Upper lobe of left lung (tissue), 6 donors: ENCODE measurements at regions not wholly inside any gene's neighbourhood (a gene's known extent, or its start where the extent isn't known, plus 50 kb on each side); places are given as distances from the start of the nearest gene placed in this dataset.

Experiments used
- ATAC-seq, 2 donors: fragments of 200-7000 bp; cut with Tn5 transposase; one replicate each; pipeline ENCODE4 v1.9.1; 2022; ENCODE audit warnings: mild to moderate bottlenecking in 2 of 2, moderate library complexity in 2 of 2; ENCODE audit not compliant: low FRiP score in 2 of 2
- DNase-seq, 2 donors: peaks; one replicate each; pipeline ENCODE4 v3.0.0-alpha.2; 2019 to 2020
- H3K27ac ChIP-seq, 4 donors: fragments of 200-600 bp; sonication (generic); one replicate each; pipeline ENCODE4 v1.5.1; 2016 to 2019
- H3K27me3 ChIP-seq, 4 donors: fragments of 200-600 bp; sonication (generic); one replicate each; pipeline ENCODE4 v1.5.1; 2017 to 2019
- H3K36me3 ChIP-seq, 4 donors: fragments of 200-600 bp; sonication (generic); one replicate each; pipeline ENCODE4 v1.5.1; 2016 to 2019
- H3K4me1 ChIP-seq, 4 donors: fragments of 200-600 bp; sonication (generic); one replicate each; pipeline ENCODE4 v1.5.1; 2018 to 2019
- H3K4me3 ChIP-seq, 4 donors: fragments of 200-600 bp; sonication (generic); one replicate each; pipeline ENCODE4 v1.5.1; 2017 to 2019; ENCODE audit warnings: mild to moderate bottlenecking in 2 of 4, moderate library complexity in 1 of 4
- H3K9me3 ChIP-seq, 4 donors: fragments of 200-600 bp; sonication (generic); one replicate each; pipeline ENCODE4 v1.5.1; 2018 to 2019
- EP300 ChIP-seq, 4 donors: sonication (generic); formaldehyde crosslinking; IDR thresholded peaks; one replicate each; pipeline ENCODE4 v1.5.1; 2017; ENCODE audit warnings: antibody characterized with exemption in 4 of 4, control low read depth in 2 of 4
- POLR2A ChIP-seq, 4 donors: fragments of 450-650 bp; IDR thresholded peaks; one replicate each; pipeline ENCODE4 v1.5.1; 2016 to 2017; ENCODE audit warnings: antibody characterized with exemption in 4 of 4, mild to moderate bottlenecking in 2 of 4
- POLR2AphosphoS5 ChIP-seq, 2 donors: sonication (generic); formaldehyde crosslinking; IDR thresholded peaks; one replicate each; pipeline ENCODE4 v1.5.1; 2017; ENCODE audit warnings: antibody characterized with exemption in 2 of 2
- WGBS, 2 donors: methylation state at CpG; one replicate each; pipeline ENCODE4 v1.1.5; 2017 to 2018; 5-methylcytosine and 5-hydroxymethylcytosine counted together
- TF ChIP-seq, protein P1 (sequence below), 6 experiments: fragments of 450-650 bp in 4 of 6; fragments of 200-600 bp in 2 of 6; sonication (generic) in 2 of 6; IDR thresholded peaks; one replicate each; pipeline ENCODE4 v1.5.1; 2016 to 2019; ENCODE audit warnings: antibody characterized with exemption in 6 of 6
- donor health status: DM: no; HTN: no; CAD: no; lungs with moderate emphysema.
- donor health status: DM: no; HTN: yes; CAD: no; lungs with severe emphysema.

DNA sequence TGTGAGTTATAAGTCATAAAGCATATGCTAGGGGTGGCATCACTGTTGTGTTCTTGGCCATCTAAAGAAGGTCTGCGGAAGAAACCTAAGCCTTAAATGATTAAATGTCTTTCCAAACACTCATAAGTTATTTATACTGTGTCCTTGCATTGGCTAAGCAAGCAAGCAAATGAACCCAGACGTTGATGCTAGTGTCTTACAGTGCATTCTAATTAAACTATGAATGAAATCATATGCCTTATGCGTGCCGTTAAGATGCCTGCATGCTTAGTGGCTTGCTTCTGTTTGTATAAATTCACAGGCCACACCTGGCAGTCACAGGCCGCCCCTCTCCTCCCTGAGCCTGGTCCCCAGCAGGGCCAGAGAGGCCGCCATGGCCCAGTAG, 49.9 kb downstream of the RIN2 start:
- no peak overlapping the region for H3K4me3 ChIP-seq
- H3K36me3 ChIP-seq = peaks cover 0 to 12% (median 0%) of the 10 kb centered on the region in 4 donors
- DNase-seq (no peak), ATAC-seq (no peak)
- 71 to 73% methylated on average over 6 of the region's 6 CpGs for WGBS, 2 donors
- no peak overlapping the region for H3K27ac ChIP-seq
- H3K4me1 ChIP-seq = peaks cover 15 to 19% (median 16%) of the 10 kb centered on the region in 4 donors
- no peaks in the 10 kb centered on the region for H3K9me3 ChIP-seq
- TF ChIP-seq POLR2AphosphoS5 (IDR thresholded peaks at IDR 0.05) = no peak
- no peaks in the 10 kb centered on the region for H3K27me3 ChIP-seq

DNA sequence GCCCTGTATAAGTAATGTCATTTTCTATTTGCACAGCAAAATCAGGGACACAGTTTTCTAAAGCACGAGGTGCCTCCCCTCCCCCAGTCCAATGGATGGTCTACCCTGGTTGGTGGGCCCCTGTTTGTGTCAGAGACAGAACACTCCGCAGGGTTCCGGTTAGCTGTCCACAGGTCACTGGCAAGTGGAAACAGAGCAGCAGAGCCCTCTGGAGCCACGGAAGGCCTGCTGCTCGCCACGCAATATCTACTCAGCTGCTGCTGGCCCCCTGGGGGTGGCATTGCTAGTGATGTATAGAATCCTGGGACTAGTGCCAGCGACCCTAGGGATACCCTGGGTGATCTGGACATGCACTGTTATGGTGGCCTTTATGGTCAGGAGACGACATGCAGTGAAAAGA, 50.4 kb downstream of the RIN2 start:
- ATAC-seq = no peak
- peaks cover 0 to 12% (median 0%) of the 10 kb centered on the region in 4 donors for H3K36me3 ChIP-seq
- 90 to 98% methylated on average over 2 to 6 of the region's 8 CpGs for WGBS, 2 donors
- H3K27ac ChIP-seq = no peak overlapping the region
- peaks cover 15 to 20% (median 17%) of the 10 kb centered on the region in 4 donors for H3K4me1 ChIP-seq
- DNase-seq = no peak
- no peaks in the 10 kb centered on the region for H3K27me3 ChIP-seq
- TF ChIP-seq EP300 (IDR thresholded peaks at IDR 0.05) (no peak), POLR2AphosphoS5 (IDR thresholded peaks at IDR 0.05) (no peak), POLR2A (IDR thresholded peaks at IDR 0.05) (no peak)
- TF ChIP-seq, protein P1, sequence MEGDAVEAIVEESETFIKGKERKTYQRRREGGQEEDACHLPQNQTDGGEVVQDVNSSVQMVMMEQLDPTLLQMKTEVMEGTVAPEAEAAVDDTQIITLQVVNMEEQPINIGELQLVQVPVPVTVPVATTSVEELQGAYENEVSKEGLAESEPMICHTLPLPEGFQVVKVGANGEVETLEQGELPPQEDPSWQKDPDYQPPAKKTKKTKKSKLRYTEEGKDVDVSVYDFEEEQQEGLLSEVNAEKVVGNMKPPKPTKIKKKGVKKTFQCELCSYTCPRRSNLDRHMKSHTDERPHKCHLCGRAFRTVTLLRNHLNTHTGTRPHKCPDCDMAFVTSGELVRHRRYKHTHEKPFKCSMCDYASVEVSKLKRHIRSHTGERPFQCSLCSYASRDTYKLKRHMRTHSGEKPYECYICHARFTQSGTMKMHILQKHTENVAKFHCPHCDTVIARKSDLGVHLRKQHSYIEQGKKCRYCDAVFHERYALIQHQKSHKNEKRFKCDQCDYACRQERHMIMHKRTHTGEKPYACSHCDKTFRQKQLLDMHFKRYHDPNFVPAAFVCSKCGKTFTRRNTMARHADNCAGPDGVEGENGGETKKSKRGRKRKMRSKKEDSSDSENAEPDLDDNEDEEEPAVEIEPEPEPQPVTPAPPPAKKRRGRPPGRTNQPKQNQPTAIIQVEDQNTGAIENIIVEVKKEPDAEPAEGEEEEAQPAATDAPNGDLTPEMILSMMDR (IDR thresholded peaks at IDR 0.05) = no peak
- H3K9me3 ChIP-seq = no peaks in the 10 kb centered on the region
- H3K4me3 ChIP-seq = no peak overlapping the region

DNA sequence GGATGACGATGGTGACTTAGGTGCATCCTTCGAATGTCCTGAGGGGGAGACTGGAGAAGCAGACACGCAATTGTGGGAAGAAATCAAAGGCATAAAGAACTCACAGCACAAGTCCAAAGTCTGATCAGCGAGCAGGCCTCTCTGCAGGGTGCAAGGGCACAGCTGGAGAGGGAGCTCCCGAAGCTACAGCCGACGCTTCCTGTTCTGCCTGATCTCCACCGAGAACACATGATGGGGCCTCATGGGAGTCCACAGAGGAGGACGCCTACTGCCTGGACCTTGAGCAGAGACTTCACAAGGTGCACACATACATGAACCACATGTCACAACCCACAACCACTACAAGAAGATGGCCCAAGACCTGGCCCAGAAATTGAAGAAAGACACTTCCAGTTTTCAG, 51.4 kb downstream of the RIN2 start:
- H3K9me3 ChIP-seq = no peaks in the 10 kb centered on the region
- no peaks in the 10 kb centered on the region for H3K27me3 ChIP-seq
- ATAC-seq (peak in 1 of 2 donors; percentile 21), DNase-seq (no peak)
- H3K27ac ChIP-seq = no peak overlapping the region
- WGBS, 2 donors = 87 to 97% methylated on average over 9 of the region's 9 CpGs
- peaks cover 17 to 27% (median 23%) of the 10 kb centered on the region in 4 donors for H3K4me1 ChIP-seq
- H3K36me3 ChIP-seq = peaks cover 0 to 12% (median 0%) of the 10 kb centered on the region in 4 donors
- H3K4me3 ChIP-seq = no peak overlapping the region
- TF ChIP-seq, protein P1 (IDR thresholded peaks at IDR 0.05) = no peak
- TF ChIP-seq POLR2A (IDR thresholded peaks at IDR 0.05) = no peak
- TF ChIP-seq POLR2AphosphoS5 (IDR thresholded peaks at IDR 0.05) = no peak
- no peak for TF ChIP-seq EP300 (IDR thresholded peaks at IDR 0.05)

DNA sequence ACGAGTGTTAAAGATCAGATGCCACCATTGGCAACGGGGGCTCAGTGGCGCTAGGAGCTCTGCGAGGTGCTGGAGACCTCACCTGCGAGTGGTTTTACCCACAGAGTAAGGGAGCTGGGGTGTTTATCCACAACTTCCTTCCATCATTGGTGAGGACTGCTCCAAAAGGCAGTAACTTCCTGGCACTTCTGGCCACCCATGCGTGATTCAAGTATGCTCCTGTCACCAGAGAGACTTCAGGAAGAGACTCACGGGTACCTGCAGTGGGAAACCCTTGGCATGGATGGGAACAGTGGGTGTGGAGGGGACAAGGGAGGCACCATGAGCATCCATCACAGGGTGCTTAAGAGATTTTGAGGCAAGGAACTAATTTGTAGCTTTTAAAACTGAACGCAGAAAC, 53.2 kb downstream of the RIN2 start:
- DNase-seq = no peak
- TF ChIP-seq POLR2AphosphoS5 (IDR thresholded peaks at IDR 0.05) (no peak), EP300 (IDR thresholded peaks at IDR 0.05) (no peak), POLR2A (IDR thresholded peaks at IDR 0.05) (no peak)
- TF ChIP-seq, protein P1 (IDR thresholded peaks at IDR 0.05) = no peak
- Histone ChIP-seq H3K4me3 (no peak overlapping the region), H3K9me3 (no peaks in the 10 kb centered on the region), H3K27me3 (no peaks in the 10 kb centered on the region), H3K36me3 (peaks cover 0 to 12% (median 0%) of the 10 kb centered on the region in 4 donors), H3K27ac (no peak overlapping the region), H3K4me1 (peaks cover 34 to 43% (median 38%) of the 10 kb centered on the region in 4 donors)
- 78 to 83% methylated on average over 8 of the region's 8 CpGs for WGBS, 2 donors
- ATAC-seq = no peak

DNA sequence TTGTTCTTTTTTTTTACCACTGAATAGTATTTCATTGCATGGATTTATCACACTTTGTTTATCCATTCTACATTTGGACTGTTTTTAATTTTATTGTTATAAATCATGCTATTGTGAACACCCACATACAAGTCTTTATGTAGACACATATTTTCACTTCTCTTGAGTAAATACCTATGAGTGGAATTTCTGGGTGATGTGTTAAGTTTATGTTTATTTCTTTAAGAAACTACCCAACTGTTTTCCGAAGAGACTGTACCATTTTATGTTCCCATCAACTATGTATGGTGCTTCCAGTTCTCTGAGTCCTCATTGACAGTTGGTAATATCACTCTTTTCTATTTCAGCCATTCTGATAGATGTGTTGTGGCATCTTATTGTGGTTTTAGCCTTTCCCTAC, 54.0 kb downstream of the RIN2 start:
- Histone ChIP-seq H3K36me3 (peaks cover 0 to 12% (median 0%) of the 10 kb centered on the region in 4 donors), H3K4me3 (no peak overlapping the region), H3K9me3 (no peaks in the 10 kb centered on the region), H3K27me3 (no peaks in the 10 kb centered on the region), H3K4me1 (peaks cover 32 to 37% (median 34%) of the 10 kb centered on the region in 4 donors), H3K27ac (no peak overlapping the region)
- DNase-seq = no peak
- TF ChIP-seq POLR2AphosphoS5 (IDR thresholded peaks at IDR 0.05) (no peak), EP300 (IDR thresholded peaks at IDR 0.05) (no peak), POLR2A (IDR thresholded peaks at IDR 0.05) (no peak)
- TF ChIP-seq, protein P1 (IDR thresholded peaks at IDR 0.05) = no peak
- ATAC-seq = no peak
- 77 to 85% methylated on average over 1 of the region's 1 CpG for WGBS, 2 donors
